Liver (tissue), 8 donors: ENCODE measurements at regions not wholly inside any gene's neighbourhood (a gene's known extent, or its start where the extent isn't known, plus 50 kb on each side); places are given as distances from the start of the nearest gene placed in this dataset.

ENCODE experiments used
- DNase-seq: peaks from one replicate; pipeline ENCODE4 v3.0.0-alpha.2; 2017; ENCODE audit warnings: low spot score
- H3K27ac ChIP-seq, 2 donors: one replicate each; pipeline ENCODE4 v1.7.0; 2013; ENCODE audit warnings: inconsistent platforms in 2 of 2, low read length in 2 of 2, control low read depth in 1 of 2, low read depth in 1 of 2, mild to moderate bottlenecking in 1 of 2
- H3K27me3 ChIP-seq, 4 donors: one replicate each; pipeline versions ENCODE4 v1.6.1 to v1.7.0; 2013; ENCODE audit warnings: low read length in 3 of 4, inconsistent platforms in 1 of 4, mild to moderate bottlenecking in 1 of 4, moderate library complexity in 1 of 4; ENCODE audit not compliant: control insufficient read depth in 4 of 4, insufficient read depth in 4 of 4
- H3K36me3 ChIP-seq, 4 donors: one replicate each; pipeline versions ENCODE4 v1.6.1 to v1.7.0; 2013; ENCODE audit warnings: low read length in 3 of 4, mild to moderate bottlenecking in 3 of 4, low read depth in 1 of 4, moderate library complexity in 1 of 4; ENCODE audit not compliant: control insufficient read depth in 4 of 4, insufficient read depth in 3 of 4
- H3K4me1 ChIP-seq, 4 donors: one replicate each; pipeline versions ENCODE4 v1.6.1 to v1.7.0; 2013; ENCODE audit warnings: low read length in 3 of 4, mild to moderate bottlenecking in 3 of 4, moderate library complexity in 1 of 4; ENCODE audit not compliant: control insufficient read depth in 4 of 4, insufficient read depth in 4 of 4
- H3K4me3 ChIP-seq, 3 donors: one replicate each; pipeline versions ENCODE4 v1.6.1 to v1.7.0; 2013; ENCODE audit warnings: low read length in 3 of 3, control low read depth in 1 of 3, low read depth in 1 of 3, mild to moderate bottlenecking in 1 of 3
- H3K9ac ChIP-seq, 2 donors: one replicate each; pipeline ENCODE4 v1.7.0; 2013; ENCODE audit warnings: low read length in 2 of 2, mild to moderate bottlenecking in 2 of 2, moderate library complexity in 2 of 2, control low read depth in 1 of 2, low read depth in 1 of 2
- H3K9me3 ChIP-seq, 4 donors: one replicate each; pipeline versions ENCODE4 v1.6.1 to v1.7.0; 2013; ENCODE audit warnings: low read length in 3 of 4; ENCODE audit not compliant: control insufficient read depth in 4 of 4
- EGR1 ChIP-seq, 2 donors: IDR thresholded peaks; 2 replicates each; pipeline ENCODE4 v1.6.1; 2016 to 2018; ENCODE audit warnings: antibody characterized with exemption in 2 of 2, low read depth in 2 of 2
- FOXA1 ChIP-seq: IDR thresholded peaks from 2 replicates; pipeline ENCODE4 v1.6.1; 2016; ENCODE audit warnings: antibody characterized with exemption
- FOXA2 ChIP-seq: IDR thresholded peaks from 2 replicates; pipeline ENCODE4 v1.6.1; 2016; ENCODE audit warnings: antibody characterized with exemption
- GABPA ChIP-seq, 2 donors: IDR thresholded peaks in 1 of 2; conservative IDR thresholded peaks in 1 of 2; 2 replicates each; pipeline ENCODE4 v1.6.1; 2016; ENCODE audit warnings: antibody characterized with exemption in 2 of 2, mild to moderate bottlenecking in 1 of 2, moderate library complexity in 1 of 2
- HNF4A ChIP-seq, 2 donors: conservative IDR thresholded peaks; 2 replicates each; pipeline ENCODE4 v1.6.1; 2016; ENCODE audit warnings: antibody characterized with exemption in 2 of 2, mild to moderate bottlenecking in 2 of 2
- HNF4G ChIP-seq: IDR thresholded peaks from 2 replicates; pipeline ENCODE4 v1.6.1; 2016; ENCODE audit warnings: antibody characterized with exemption
- JUND ChIP-seq, 2 donors: IDR thresholded peaks; 2 replicates each; pipeline ENCODE4 v1.6.1; 2016; ENCODE audit warnings: antibody characterized with exemption in 2 of 2
- NR2F2 ChIP-seq: IDR thresholded peaks from 2 replicates; pipeline ENCODE4 v1.6.1; 2016; ENCODE audit warnings: antibody characterized with exemption
- RAD21 ChIP-seq, 2 donors: IDR thresholded peaks; 2 replicates each; pipeline ENCODE4 v1.6.1; 2016; ENCODE audit warnings: antibody characterized with exemption in 2 of 2, mild to moderate bottlenecking in 2 of 2
- SP1 ChIP-seq: IDR thresholded peaks from 2 replicates; pipeline ENCODE4 v1.6.1; 2018; ENCODE audit warnings: antibody characterized with exemption, mild to moderate bottlenecking
- TAF1 ChIP-seq: conservative IDR thresholded peaks from 2 replicates; pipeline ENCODE4 v1.6.1; 2016; ENCODE audit warnings: antibody characterized with exemption, mild to moderate bottlenecking
- YY1 ChIP-seq: IDR thresholded peaks from 2 replicates; pipeline ENCODE4 v1.6.1; 2016; ENCODE audit warnings: antibody characterized with exemption, mild to moderate bottlenecking
- WGBS: extraction: QIAGEN DNeasy Blood & Tissue Kit; methylation state at CpG from one replicate; pipeline ENCODE4 v1.1.7; 2013; 5-methylcytosine and 5-hydroxymethylcytosine counted together
- TF ChIP-seq, protein P1 (sequence below): IDR thresholded peaks from 2 replicates; pipeline ENCODE4 v1.6.1; 2016; ENCODE audit warnings: antibody characterized with exemption
- TF ChIP-seq, protein P2 (sequence below): fragments of 150-350 bp; IDR thresholded peaks from 2 replicates; pipeline ENCODE4 v1.5.1; 2017; ENCODE audit warnings: improper control_type of control experiment, low read depth, low read length; ENCODE audit not compliant: missing input control
- TF ChIP-seq, protein P3 (sequence below): IDR thresholded peaks from 2 replicates; pipeline ENCODE4 v1.6.1; 2016; ENCODE audit warnings: antibody characterized with exemption
- TF ChIP-seq, protein P4 (sequence below): IDR thresholded peaks from 2 replicates; pipeline ENCODE4 v1.6.1; 2016; ENCODE audit warnings: antibody characterized with exemption, mild to moderate bottlenecking
- donor health status: healthy.
- donor health status: healthy.
- donor health status: healthy.
- donor health status: healthy.
- donor health status: healthy.

DNA sequence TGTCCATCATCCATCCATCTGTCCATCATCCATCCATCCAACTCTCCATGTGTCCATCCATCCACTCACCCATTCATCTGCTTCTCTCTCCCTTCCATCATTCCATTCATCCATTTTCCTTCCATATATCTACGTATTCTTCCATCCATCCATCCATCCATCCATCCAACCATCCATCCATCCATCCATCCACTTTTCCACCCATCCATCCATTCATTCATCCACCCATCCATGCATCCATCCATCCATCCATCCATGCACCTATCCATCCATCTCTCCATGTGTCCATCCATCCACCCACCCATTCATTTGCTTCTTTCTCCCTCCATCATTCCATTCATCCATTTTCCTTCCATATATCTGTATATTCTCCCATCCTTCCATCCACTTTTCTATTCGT, 214.0 kb upstream of the RTL1 start (continued):
- TF ChIP-seq TAF1, result no peak
- TF ChIP-seq RAD21 (IDR thresholded peaks at IDR 0.05), result no peak
- no peak for TF ChIP-seq FOXA1

DNA sequence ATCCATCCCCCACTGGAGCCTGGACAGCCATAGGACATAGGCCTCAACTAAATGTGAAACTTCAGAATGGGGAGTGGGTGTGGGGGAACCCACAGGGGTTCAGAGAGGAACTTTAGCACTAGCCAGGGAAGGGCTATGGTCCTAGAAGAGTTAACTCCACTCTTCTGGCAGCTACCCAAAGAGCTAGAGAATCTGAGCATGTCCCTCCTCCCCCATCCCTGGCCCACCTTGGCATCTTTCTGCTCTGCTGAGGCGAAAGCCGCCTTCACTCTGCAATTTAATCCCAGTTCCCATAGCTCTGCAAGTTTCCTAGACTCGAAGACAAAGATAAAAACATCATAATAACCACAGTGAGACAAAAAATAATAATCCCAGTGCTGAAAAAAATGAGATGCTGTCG, 214.7 kb upstream of the RTL1 start:
- H3K4me3 ChIP-seq, result no peak overlapping the region
- TF ChIP-seq, protein P1, sequence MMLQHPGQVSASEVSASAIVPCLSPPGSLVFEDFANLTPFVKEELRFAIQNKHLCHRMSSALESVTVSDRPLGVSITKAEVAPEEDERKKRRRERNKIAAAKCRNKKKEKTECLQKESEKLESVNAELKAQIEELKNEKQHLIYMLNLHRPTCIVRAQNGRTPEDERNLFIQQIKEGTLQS, result no peak
- TF ChIP-seq JUND (IDR thresholded peaks at IDR 0.05) (no peak), RAD21 (IDR thresholded peaks at IDR 0.05) (no peak), HNF4G (no peak)
- no peaks in the 10 kb centered on the region for H3K9me3 ChIP-seq
- no peaks in the 10 kb centered on the region for H3K27me3 ChIP-seq
- H3K27ac ChIP-seq, result no peak overlapping the region
- no peaks in the 10 kb centered on the region for H3K4me1 ChIP-seq
- DNase-seq, result no peak
- no peak overlapping the region for H3K9ac ChIP-seq
- H3K36me3 ChIP-seq, result no peaks in the 10 kb centered on the region
- WGBS, result 80% methylated on average over 4 of the region's 4 CpGs

DNA sequence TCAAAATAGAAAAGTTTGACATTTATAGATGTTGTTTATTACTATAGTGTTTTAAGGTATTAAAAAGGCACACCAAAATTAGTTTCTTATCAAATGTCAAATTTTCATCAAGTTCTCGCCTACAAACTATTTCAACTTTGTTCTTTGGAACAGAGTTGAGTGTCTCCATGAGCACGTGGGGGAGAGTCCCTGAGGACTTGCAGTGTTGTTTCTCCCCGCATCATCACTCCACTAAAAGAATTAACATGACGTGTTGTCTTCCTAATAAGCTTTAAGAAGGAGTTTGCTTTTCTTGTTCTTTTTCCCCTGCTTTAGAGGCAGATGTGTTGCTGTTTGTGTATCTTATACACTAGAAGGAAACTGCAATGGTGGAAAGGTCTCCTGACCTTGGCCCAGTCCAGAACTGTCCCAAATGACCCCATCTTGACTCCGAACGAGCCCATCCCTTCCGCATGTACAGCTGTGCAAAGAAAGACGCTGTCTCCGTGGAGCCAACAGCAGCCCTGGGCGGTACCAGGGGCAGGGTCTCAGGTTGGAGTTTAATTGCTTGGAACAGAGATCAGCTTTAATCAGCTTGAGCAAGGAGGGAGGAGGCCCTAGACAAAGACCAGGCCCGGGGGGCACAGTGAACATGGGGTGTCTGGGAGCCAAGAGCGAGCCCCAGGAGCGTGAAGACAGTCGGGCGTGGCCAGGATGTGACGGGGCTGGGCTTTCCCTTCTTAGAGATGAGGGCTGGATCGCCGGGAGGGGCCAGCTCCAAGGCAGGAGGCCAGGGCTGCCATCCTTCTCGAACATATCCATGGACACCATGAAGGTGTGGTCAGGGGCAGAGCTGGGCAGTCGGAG, 215.4 kb upstream of the RTL1 start:
- Histone ChIP-seq H3K9me3 (no peaks in the 10 kb centered on the region), H3K4me1 (no peaks in the 10 kb centered on the region), H3K9ac (no peak overlapping the region), H3K27me3 (no peaks in the 10 kb centered on the region), H3K36me3 (no peaks in the 10 kb centered on the region), H3K4me3 (no peak overlapping the region), H3K27ac (no peak overlapping the region)
- DNase-seq, result peak; percentile 32
- TF ChIP-seq NR2F2 (peak; percentile 45), SP1 (no peak)
- TF ChIP-seq, protein P2, sequence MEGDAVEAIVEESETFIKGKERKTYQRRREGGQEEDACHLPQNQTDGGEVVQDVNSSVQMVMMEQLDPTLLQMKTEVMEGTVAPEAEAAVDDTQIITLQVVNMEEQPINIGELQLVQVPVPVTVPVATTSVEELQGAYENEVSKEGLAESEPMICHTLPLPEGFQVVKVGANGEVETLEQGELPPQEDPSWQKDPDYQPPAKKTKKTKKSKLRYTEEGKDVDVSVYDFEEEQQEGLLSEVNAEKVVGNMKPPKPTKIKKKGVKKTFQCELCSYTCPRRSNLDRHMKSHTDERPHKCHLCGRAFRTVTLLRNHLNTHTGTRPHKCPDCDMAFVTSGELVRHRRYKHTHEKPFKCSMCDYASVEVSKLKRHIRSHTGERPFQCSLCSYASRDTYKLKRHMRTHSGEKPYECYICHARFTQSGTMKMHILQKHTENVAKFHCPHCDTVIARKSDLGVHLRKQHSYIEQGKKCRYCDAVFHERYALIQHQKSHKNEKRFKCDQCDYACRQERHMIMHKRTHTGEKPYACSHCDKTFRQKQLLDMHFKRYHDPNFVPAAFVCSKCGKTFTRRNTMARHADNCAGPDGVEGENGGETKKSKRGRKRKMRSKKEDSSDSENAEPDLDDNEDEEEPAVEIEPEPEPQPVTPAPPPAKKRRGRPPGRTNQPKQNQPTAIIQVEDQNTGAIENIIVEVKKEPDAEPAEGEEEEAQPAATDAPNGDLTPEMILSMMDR, result no peak
- TF ChIP-seq, protein P3, sequence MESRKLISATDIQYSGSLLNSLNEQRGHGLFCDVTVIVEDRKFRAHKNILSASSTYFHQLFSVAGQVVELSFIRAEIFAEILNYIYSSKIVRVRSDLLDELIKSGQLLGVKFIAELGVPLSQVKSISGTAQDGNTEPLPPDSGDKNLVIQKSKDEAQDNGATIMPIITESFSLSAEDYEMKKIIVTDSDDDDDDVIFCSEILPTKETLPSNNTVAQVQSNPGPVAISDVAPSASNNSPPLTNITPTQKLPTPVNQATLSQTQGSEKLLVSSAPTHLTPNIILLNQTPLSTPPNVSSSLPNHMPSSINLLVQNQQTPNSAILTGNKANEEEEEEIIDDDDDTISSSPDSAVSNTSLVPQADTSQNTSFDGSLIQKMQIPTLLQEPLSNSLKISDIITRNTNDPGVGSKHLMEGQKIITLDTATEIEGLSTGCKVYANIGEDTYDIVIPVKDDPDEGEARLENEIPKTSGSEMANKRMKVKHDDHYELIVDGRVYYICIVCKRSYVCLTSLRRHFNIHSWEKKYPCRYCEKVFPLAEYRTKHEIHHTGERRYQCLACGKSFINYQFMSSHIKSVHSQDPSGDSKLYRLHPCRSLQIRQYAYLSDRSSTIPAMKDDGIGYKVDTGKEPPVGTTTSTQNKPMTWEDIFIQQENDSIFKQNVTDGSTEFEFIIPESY, result no peak
- 72% methylated on average over 20 of the region's 20 CpGs for WGBS

DNA sequence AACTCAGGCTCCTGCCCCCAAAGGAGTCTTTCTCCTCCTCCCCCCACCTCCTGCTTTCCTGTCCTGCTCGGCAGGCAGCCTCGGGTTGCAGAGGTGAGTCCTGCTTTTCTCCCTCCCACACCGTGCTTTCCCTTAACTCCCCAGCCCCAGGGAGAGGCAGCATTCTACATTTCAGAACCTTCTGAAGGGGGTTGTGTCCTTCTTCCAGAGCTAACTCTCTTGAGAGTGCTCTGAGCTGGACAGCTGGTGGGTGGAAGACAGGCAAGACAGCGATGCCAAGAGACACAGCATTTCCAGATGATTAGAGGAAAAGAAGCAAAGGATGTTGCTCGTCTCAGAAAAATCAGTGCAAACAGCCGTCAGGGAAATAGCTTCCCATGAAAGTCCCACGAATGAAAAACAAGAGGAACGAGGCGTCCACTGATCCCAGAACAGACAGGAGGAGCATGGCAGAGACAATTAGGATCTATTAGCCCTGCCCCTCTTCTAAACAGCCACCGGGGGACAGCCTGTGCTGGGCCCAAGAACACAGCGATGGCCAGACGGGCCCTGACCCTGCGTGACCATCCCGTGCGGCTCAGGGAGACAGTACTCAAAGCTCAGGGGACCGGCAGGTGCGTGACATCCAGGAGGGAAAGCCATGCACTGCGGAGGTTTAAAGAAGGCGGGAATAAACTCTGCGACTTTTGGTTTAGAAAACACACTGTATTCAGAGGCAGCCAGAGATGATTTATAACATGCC, 216.5 kb upstream of the RTL1 start:
- Histone ChIP-seq H3K36me3 (no peaks in the 10 kb centered on the region), H3K4me3 (no peak overlapping the region), H3K9ac (no peak overlapping the region), H3K4me1 (no peaks in the 10 kb centered on the region), H3K27me3 (no peaks in the 10 kb centered on the region), H3K9me3 (no peaks in the 10 kb centered on the region), H3K27ac (no peak overlapping the region)
- DNase-seq, result peak; percentile 33
- 55% methylated on average over 20 of the region's 20 CpGs for WGBS
- TF ChIP-seq, protein P4, sequence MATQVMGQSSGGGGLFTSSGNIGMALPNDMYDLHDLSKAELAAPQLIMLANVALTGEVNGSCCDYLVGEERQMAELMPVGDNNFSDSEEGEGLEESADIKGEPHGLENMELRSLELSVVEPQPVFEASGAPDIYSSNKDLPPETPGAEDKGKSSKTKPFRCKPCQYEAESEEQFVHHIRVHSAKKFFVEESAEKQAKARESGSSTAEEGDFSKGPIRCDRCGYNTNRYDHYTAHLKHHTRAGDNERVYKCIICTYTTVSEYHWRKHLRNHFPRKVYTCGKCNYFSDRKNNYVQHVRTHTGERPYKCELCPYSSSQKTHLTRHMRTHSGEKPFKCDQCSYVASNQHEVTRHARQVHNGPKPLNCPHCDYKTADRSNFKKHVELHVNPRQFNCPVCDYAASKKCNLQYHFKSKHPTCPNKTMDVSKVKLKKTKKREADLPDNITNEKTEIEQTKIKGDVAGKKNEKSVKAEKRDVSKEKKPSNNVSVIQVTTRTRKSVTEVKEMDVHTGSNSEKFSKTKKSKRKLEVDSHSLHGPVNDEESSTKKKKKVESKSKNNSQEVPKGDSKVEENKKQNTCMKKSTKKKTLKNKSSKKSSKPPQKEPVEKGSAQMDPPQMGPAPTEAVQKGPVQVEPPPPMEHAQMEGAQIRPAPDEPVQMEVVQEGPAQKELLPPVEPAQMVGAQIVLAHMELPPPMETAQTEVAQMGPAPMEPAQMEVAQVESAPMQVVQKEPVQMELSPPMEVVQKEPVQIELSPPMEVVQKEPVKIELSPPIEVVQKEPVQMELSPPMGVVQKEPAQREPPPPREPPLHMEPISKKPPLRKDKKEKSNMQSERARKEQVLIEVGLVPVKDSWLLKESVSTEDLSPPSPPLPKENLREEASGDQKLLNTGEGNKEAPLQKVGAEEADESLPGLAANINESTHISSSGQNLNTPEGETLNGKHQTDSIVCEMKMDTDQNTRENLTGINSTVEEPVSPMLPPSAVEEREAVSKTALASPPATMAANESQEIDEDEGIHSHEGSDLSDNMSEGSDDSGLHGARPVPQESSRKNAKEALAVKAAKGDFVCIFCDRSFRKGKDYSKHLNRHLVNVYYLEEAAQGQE, result no peak
- no peak for TF ChIP-seq YY1
- TF ChIP-seq, protein P1, result no peak
- no peak for TF ChIP-seq EGR1 (IDR thresholded peaks at IDR 0.05; ENCODE audit: low read depth in 2 of 2)
- no peak for TF ChIP-seq FOXA2
- no peak for TF ChIP-seq RAD21 (IDR thresholded peaks at IDR 0.05)
- no peak for TF ChIP-seq SP1
- no peak for TF ChIP-seq HNF4A (conservative IDR thresholded peaks at IDR 0.05)
- no peak for TF ChIP-seq NR2F2
- no peak for TF ChIP-seq JUND (IDR thresholded peaks at IDR 0.05)
- TF ChIP-seq GABPA (IDR thresholded peaks at IDR 0.05 in 1 of 2, conservative IDR thresholded peaks at IDR 0.05 in 1 of 2), result no peak
